ENCODE measurements at regions not wholly inside any gene's neighbourhood (a gene's known extent, or its start where the extent isn't known, plus 50 kb on each side); places are given as distances from the start of the nearest gene placed in this dataset.

DNA sequence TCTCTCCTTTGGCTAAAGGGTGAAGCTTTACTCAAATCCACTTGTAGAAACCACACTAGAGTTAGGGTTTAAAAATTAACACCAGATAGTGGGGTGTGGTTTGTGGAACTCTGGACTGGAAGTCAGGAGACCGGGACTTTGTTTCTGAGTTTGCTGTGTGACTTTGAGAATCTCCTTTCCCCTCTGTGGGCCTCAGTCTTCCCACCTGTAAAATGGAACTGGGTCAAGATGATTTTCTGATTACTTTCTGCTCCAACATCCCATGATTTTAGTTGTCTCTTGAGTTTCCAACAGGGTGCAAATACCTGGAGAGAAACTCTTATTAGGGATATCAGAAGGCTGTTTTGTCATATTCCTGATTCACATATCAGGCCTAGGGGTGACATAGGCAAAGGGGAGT lies 301.0 kb downstream of the MIAT start:
- TF ChIP-seq FOXP2 (optimal IDR thresholded peaks at IDR 0.05; ENCODE audit: borderline replicate concordance, extremely low read depth, extremely low read length, insufficient read depth) (no peak), TAF1 (IDR thresholded peaks at IDR 0.05; ENCODE audit: borderline replicate concordance, insufficient read depth, low read length) (no peak), POLR2AphosphoS5 (IDR thresholded peaks at IDR 0.05; ENCODE audit: low read depth, low read length) (no peak), SIN3A (IDR thresholded peaks at IDR 0.05; ENCODE audit: borderline replicate concordance, insufficient read depth, low read length) (no peak)
- TF ChIP-seq, protein P1, sequence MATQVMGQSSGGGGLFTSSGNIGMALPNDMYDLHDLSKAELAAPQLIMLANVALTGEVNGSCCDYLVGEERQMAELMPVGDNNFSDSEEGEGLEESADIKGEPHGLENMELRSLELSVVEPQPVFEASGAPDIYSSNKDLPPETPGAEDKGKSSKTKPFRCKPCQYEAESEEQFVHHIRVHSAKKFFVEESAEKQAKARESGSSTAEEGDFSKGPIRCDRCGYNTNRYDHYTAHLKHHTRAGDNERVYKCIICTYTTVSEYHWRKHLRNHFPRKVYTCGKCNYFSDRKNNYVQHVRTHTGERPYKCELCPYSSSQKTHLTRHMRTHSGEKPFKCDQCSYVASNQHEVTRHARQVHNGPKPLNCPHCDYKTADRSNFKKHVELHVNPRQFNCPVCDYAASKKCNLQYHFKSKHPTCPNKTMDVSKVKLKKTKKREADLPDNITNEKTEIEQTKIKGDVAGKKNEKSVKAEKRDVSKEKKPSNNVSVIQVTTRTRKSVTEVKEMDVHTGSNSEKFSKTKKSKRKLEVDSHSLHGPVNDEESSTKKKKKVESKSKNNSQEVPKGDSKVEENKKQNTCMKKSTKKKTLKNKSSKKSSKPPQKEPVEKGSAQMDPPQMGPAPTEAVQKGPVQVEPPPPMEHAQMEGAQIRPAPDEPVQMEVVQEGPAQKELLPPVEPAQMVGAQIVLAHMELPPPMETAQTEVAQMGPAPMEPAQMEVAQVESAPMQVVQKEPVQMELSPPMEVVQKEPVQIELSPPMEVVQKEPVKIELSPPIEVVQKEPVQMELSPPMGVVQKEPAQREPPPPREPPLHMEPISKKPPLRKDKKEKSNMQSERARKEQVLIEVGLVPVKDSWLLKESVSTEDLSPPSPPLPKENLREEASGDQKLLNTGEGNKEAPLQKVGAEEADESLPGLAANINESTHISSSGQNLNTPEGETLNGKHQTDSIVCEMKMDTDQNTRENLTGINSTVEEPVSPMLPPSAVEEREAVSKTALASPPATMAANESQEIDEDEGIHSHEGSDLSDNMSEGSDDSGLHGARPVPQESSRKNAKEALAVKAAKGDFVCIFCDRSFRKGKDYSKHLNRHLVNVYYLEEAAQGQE (IDR thresholded peaks at IDR 0.05; ENCODE audit: insufficient read depth in 1 of 2, low read depth in 2 of 2, low read length in 2 of 2), result no peak

DNA sequence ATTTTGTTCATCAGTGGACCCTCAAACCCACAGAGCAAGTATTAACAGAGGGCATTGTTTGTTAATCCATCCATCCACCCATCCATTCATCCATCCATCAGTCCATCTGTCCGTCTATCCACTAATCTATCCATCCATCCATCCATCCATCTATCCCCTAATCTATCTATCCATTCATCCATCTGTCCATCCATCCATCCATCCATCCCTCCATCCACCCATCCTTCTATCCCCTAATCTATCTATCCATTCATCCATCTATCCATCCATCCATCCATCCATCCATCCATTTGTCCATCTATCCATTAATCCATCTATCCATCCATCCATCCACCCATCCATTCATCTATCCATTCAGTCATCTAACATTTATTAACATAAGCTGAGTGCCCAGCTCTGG lies 307.3 kb downstream of the MIAT start:
- TF ChIP-seq, protein P1 (IDR thresholded peaks at IDR 0.05; ENCODE audit: insufficient read depth in 1 of 2, low read depth in 2 of 2, low read length in 2 of 2), result no peak
- TF ChIP-seq TAF1 (IDR thresholded peaks at IDR 0.05; ENCODE audit: borderline replicate concordance, insufficient read depth, low read length) (no peak), POLR2AphosphoS5 (IDR thresholded peaks at IDR 0.05; ENCODE audit: low read depth, low read length) (no peak), FOXP2 (optimal IDR thresholded peaks at IDR 0.05; ENCODE audit: borderline replicate concordance, extremely low read depth, extremely low read length, insufficient read depth) (no peak), SIN3A (IDR thresholded peaks at IDR 0.05; ENCODE audit: borderline replicate concordance, insufficient read depth, low read length) (no peak)

- TF ChIP-seq SIN3A (IDR thresholded peaks at IDR 0.05; ENCODE audit: borderline replicate concordance, insufficient read depth, low read length) (no peak), TAF1 (IDR thresholded peaks at IDR 0.05; ENCODE audit: borderline replicate concordance, insufficient read depth, low read length) (no peak), FOXP2 (optimal IDR thresholded peaks at IDR 0.05; ENCODE audit: borderline replicate concordance, extremely low read depth, extremely low read length, insufficient read depth) (no peak), POLR2AphosphoS5 (IDR thresholded peaks at IDR 0.05; ENCODE audit: low read depth, low read length) (no peak)
- TF ChIP-seq, protein P1 (IDR thresholded peaks at IDR 0.05; ENCODE audit: insufficient read depth in 1 of 2, low read depth in 2 of 2, low read length in 2 of 2), result no peak
Observed at GRCh38 chr22:26967282-26967681, 309.9 kb downstream of the MIAT start.

GRCh38 chr22:26968859-26969523 lies 311.6 kb downstream of the MIAT start:
- TF ChIP-seq FOXP2 (optimal IDR thresholded peaks at IDR 0.05; ENCODE audit: borderline replicate concordance, extremely low read depth, extremely low read length, insufficient read depth) (no peak), SIN3A (IDR thresholded peaks at IDR 0.05; ENCODE audit: borderline replicate concordance, insufficient read depth, low read length) (no peak), POLR2AphosphoS5 (IDR thresholded peaks at IDR 0.05; ENCODE audit: low read depth, low read length) (no peak)
- TF ChIP-seq, protein P1 (IDR thresholded peaks at IDR 0.05; ENCODE audit: insufficient read depth in 1 of 2, low read depth in 2 of 2, low read length in 2 of 2), result no peak

Data from PFSK-1 (cell line).